ENCODE measurements at regions not wholly inside any gene's neighbourhood (a gene's known extent, or its start where the extent isn't known, plus 50 kb on each side); places are given as distances from the start of the nearest gene placed in this dataset.

GRCh38 chr10:71133710-71134686 is 78.4 kb upstream of the UNC5B start:
- peaks cover 14% of the 10 kb centered on the region for H3K4me1 ChIP-seq (ENCODE audit: insufficient read depth, low read length, poor library complexity, severe bottlenecking)
- TF ChIP-seq EZH2phosphoT487 (IDR thresholded peaks at IDR 0.05; ENCODE audit: borderline replicate concordance) (no peak), CTCF (conservative IDR thresholded peaks at IDR 0.05; ENCODE audit: low read length) (no peak)
- no peaks in the 10 kb centered on the region for H4K20me1 ChIP-seq (ENCODE audit: insufficient read depth, low read length, poor library complexity, severe bottlenecking)
- H3K9me3 ChIP-seq (ENCODE audit: insufficient read depth, low read depth, low read length), result no peaks in the 10 kb centered on the region
- H3K9ac ChIP-seq (ENCODE audit: low read depth, low read length, poor library complexity, severe bottlenecking), result no peak overlapping the region
- no peak overlapping the region for H2AFZ ChIP-seq (ENCODE audit: low read length)
- no peaks in the 10 kb centered on the region for H3F3A ChIP-seq (ENCODE audit: low read depth)
- H3K36me3 ChIP-seq (ENCODE audit: insufficient read depth, low read length), result no peaks in the 10 kb centered on the region
- H3K4me3 ChIP-seq (ENCODE audit: low read length, poor library complexity, severe bottlenecking), result no peak overlapping the region
- H3K9me2 ChIP-seq (replicated peaks; ENCODE audit: low read depth, low read length), result no peaks in the 10 kb centered on the region
- H3K79me2 ChIP-seq (ENCODE audit: insufficient read depth, low read length), result no peaks in the 10 kb centered on the region
- H3K27me3 ChIP-seq (ENCODE audit: insufficient read depth, low read length, poor library complexity, severe bottlenecking), result no peaks in the 10 kb centered on the region
- no peak overlapping the region for H3K4me2 ChIP-seq (ENCODE audit: low read depth, low read length, poor library complexity, severe bottlenecking)

- no peaks in the 10 kb centered on the region for H3K79me2 ChIP-seq (ENCODE audit: insufficient read depth, low read length)
- H3K9me3 ChIP-seq (ENCODE audit: insufficient read depth, low read depth, low read length), result no peaks in the 10 kb centered on the region
- no peaks in the 10 kb centered on the region for H4K20me1 ChIP-seq (ENCODE audit: insufficient read depth, low read length, poor library complexity, severe bottlenecking)
- peaks cover 14% of the 10 kb centered on the region for H3K4me1 ChIP-seq (ENCODE audit: insufficient read depth, low read length, poor library complexity, severe bottlenecking)
- no peak overlapping the region for H3K9ac ChIP-seq (ENCODE audit: low read depth, low read length, poor library complexity, severe bottlenecking)
- peak; percentile 26; the same call in 1 of the 2 replicates for TF ChIP-seq CTCF (conservative IDR thresholded peaks at IDR 0.05; ENCODE audit: low read length)
- no peak for TF ChIP-seq EZH2phosphoT487 (IDR thresholded peaks at IDR 0.05; ENCODE audit: borderline replicate concordance)
- no peaks in the 10 kb centered on the region for H3K27me3 ChIP-seq (ENCODE audit: insufficient read depth, low read length, poor library complexity, severe bottlenecking)
- H2AFZ ChIP-seq (ENCODE audit: low read length), result no peak overlapping the region
- H3K36me3 ChIP-seq (ENCODE audit: insufficient read depth, low read length), result no peaks in the 10 kb centered on the region
- no peaks in the 10 kb centered on the region for H3K9me2 ChIP-seq (replicated peaks; ENCODE audit: low read depth, low read length)
- H3F3A ChIP-seq (ENCODE audit: low read depth), result no peaks in the 10 kb centered on the region
- H3K4me3 ChIP-seq (ENCODE audit: low read length, poor library complexity, severe bottlenecking), result no peak overlapping the region
- no peak overlapping the region for H3K4me2 ChIP-seq (ENCODE audit: low read depth, low read length, poor library complexity, severe bottlenecking)
Measured at GRCh38 chr10:71134732-71135211, 77.6 kb upstream of the UNC5B start.

GRCh38 chr10:71135236-71135635 is 77.1 kb upstream of the UNC5B start:
- Histone ChIP-seq H3K9me2 (replicated peaks; ENCODE audit: low read depth, low read length) (no peaks in the 10 kb centered on the region), H3K4me3 (ENCODE audit: low read length, poor library complexity, severe bottlenecking) (no peak overlapping the region), H4K20me1 (ENCODE audit: insufficient read depth, low read length, poor library complexity, severe bottlenecking) (no peaks in the 10 kb centered on the region), H3K4me1 (ENCODE audit: insufficient read depth, low read length, poor library complexity, severe bottlenecking) (peaks cover 14% of the 10 kb centered on the region), H2AFZ (ENCODE audit: low read length) (no peak overlapping the region), H3K9ac (ENCODE audit: low read depth, low read length, poor library complexity, severe bottlenecking) (no peak overlapping the region), H3K4me2 (ENCODE audit: low read depth, low read length, poor library complexity, severe bottlenecking) (no peak overlapping the region), H3K79me2 (ENCODE audit: insufficient read depth, low read length) (no peaks in the 10 kb centered on the region), H3K36me3 (ENCODE audit: insufficient read depth, low read length) (no peaks in the 10 kb centered on the region), H3K9me3 (ENCODE audit: insufficient read depth, low read depth, low read length) (no peaks in the 10 kb centered on the region), H3K27me3 (ENCODE audit: insufficient read depth, low read length, poor library complexity, severe bottlenecking) (no peaks in the 10 kb centered on the region), H3F3A (ENCODE audit: low read depth) (no peaks in the 10 kb centered on the region)
- TF ChIP-seq CTCF (conservative IDR thresholded peaks at IDR 0.05; ENCODE audit: low read length) (no peak), EZH2phosphoT487 (IDR thresholded peaks at IDR 0.05; ENCODE audit: borderline replicate concordance) (no peak)

Measured in Loucy (cell line).